GM19467 (cell line): ENCODE measurements at regions not wholly inside any gene's neighbourhood (a gene's known extent, or its start where the extent isn't known, plus 50 kb on each side); places are given as distances from the start of the nearest gene placed in this dataset.

ENCODE experiments used
- ATAC-seq: cut with Tn5 transposase; IDR thresholded peaks from one replicate; pipeline ENCODE4 v1.9.1; 2021; ENCODE audit warnings: mild to moderate bottlenecking, moderate library complexity; ENCODE audit not compliant: unreplicated experiment

DNA sequence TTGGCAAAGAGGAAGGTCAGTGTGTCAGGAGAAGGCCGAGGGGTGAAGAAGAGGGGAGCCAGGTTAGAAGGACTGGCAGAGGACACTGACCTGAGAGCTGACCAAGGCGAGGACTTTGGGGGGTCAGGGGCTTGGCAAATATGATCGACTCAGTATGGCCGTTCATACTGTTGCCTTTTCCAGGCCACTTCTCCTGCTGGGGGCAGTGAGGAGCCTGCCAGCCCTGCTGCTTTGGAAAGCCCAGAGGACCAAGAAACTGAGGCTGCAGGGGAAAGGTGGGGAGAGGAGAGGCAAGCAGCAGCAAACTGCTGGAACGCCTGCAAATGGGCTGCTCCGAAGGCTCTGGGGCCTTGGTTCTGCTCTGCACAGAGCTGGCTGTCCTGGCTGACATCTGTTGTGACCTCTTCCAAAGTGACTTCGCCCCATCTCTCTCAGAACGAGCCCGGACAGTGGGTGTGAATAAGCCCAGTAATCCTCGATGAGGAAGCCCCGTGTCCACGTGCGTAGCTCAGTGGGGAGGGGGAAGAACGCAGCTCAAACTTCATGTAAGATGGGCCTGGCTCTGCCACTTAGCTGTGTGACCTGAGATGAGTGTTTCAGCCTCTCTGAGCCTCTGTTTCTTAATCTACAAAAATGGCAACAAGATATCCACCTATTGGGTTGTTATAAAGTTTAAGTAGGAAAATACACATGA lies 111.3 kb downstream of the SALL1 start:
- no peak for ATAC-seq

DNA sequence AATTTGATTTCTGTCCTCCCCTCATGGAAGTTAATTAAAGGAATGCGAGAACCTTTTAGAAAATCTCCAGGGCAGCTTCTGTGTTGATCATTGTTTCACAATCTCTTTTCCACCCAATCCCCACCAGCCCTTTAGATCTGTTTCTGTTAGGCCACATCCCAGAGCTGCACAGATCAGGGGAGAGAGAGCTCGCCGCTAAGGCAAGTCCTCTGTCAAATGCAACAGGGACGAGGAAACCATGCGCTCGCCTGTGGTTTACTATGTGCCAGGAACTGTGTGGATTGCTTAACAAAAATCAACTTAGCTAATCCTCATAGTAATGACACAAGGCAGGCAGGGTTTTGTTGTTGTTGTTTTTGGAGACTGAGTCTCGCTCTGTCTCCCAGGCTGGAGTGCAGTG lies 115.4 kb downstream of the SALL1 start:
- no peak for ATAC-seq

GRCh38 chr16:51035110-51035498 lies 116.0 kb downstream of the SALL1 start:
- ATAC-seq = no peak

- ATAC-seq = no peak
These were observed 116.5 kb downstream of the SALL1 start for GRCh38 chr16:51034481-51035109.

DNA sequence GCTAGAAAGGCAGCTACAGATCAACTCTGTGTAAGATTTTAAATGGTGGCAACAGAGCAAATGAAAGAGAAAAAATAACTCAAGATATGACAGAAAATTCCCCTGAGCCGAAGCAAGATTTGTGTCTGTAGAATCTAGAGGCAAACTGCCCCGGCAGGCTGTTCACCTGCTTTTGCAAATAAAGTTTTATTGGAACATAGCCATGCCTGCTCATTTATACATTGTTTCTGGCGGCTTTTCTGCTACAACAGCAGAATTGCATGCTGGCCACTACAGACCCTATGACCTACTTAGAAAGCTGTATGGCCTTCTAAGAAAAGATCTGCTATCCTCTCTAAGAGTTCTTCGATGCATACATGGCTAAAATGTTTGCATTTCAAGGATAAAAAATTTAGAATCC lies 119.5 kb downstream of the SALL1 start:
- ATAC-seq = no peak

DNA sequence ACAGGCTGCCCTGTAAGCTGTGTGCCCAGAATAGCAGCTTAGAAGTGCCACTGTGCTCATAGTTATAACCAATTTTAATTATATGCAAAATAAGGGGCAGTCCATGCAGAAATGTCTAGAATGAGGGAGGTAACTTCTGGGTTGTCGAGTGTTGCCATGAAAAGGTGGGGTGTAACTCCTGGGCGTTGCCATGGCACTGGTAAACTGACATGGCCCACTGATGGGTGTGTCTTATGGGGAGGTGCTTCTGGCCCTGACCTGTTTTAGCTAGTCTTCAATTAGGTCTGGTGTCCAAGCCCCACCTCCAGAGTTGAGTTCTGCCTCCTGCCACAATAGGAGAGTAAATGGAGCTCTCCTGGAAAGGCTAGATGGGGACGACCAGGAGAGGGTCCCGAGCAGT lies 120.6 kb downstream of the SALL1 start:
- ATAC-seq = no peak

DNA sequence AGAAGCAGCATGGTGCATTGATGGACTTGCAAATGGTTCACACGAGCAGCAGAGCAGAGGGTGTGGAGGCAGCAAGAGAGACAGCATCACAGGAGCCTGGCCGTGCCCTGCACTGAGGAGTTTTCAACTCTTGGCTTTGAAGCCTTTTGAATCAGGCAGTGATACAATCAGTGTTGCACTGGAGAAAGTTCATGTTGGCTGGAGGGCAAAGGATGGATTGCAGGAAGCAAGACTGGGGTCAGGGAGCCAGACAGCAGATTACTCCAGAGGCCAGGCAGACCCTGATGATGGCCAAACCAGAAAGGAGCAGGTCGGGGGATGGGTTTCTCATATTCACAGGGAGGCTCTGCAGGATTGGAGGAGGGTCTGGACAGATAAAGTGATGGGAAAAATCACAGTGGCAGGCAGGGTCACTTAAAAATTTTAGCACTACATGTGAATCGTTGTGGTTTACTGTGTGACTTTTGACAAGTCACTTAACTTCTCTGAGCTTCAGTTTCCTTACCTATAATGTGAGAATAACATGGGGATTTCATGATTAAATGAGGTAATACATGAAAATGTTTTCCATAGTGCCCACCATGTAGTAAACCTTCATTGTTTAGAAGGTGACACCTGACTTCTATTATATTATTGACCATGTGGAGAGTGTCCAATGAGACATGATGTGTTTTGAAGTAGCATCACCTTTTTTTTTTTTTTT lies 125.3 kb downstream of the SALL1 start:
- ATAC-seq = no peak

DNA sequence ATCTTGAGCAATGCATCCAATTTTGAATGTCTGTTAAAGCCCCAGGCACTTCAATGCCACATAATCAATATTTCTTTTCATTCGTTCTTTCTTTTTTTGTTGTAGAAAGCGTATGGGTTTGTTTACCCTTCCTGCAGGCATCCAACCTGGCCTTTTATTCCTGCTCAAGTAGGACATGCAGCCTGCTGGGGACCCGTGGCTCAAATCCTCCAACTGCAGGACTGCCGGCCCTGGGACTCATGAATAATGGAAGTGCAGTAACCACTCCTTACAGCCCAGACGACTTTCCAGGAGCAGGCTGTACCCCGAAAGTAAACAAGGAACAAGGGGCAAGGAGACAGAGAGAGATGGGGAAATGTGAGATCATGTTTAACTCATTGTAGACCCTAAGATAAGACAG lies 126.4 kb downstream of the SALL1 start:
- ATAC-seq = no peak

DNA sequence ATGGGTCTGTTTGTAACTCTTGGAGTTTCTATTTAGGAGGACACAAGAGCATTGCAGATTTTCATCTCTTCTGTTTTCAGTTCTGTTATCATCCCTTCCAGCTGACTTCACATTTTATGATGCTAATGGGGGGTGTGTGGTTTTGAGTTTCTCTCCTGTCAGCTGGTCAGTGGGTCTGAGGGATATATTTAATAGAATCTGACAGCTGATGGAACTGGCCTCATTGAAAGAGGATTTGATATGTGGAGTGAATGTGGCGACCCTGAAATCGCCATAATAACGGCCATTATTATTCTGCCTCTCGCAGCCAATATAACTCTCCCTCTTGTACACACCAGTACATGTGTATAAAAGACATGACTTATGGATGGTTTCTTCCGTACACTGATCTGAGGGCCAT lies 128.1 kb downstream of the SALL1 start:
- no peak for ATAC-seq

DNA sequence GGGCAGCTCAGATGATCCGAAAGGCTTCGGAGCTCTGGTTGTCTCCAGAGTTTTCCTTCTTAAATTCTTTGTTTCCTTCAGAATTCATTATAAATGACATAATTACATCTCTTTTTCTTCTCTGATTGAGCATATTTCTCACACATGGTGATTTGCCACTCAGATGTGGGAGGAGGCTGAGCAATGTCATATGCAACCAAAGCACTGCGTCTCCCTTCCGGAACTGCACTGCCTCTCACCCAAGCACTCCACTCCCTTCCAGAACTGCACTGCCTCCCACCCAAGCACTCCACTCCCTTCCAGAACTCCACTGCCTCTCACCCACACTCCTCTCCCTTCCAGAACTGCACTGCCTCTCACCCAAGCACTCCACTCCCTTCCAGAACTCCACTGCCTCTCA lies 131.5 kb downstream of the SALL1 start:
- no peak for ATAC-seq

DNA sequence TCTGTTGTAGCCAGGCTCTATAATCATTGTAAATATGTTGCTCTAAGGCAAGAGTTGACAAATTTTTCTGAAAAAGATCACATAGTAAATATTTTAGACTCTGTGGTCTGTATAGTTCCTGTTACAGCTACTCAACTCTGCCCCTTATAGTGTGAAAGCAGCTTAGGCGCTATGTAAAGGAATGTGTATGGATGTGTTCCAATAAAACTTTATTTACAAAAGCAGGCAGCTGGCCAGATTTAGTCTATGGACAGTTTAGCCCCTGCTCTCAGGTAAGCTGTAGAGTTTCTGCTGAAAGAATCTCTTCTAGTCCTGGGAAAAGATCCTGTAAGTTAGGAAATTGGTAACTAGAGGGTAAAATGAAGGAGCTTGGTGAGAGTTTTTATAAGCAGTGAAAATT lies 133.1 kb downstream of the SALL1 start:
- no peak for ATAC-seq

DNA sequence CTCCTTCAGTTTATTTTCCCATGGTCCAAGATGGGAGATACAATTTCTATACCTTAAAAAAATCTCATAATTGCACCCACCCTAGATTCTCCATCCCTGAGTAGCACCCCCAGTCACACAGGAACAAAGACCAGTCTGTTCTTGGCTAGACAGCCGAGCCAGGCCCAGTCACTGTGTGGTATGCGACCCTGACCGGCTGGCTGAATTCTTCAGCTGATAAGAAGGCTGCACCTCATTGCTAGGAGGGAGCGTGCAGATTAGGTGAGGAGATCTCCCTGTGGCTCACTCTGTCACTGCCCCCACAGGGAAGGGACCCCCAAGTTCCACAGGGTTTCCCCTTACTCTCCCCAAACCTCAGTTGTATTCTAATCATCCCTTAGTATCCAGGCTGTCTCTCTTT lies 138.7 kb downstream of the SALL1 start:
- no peak for ATAC-seq

DNA sequence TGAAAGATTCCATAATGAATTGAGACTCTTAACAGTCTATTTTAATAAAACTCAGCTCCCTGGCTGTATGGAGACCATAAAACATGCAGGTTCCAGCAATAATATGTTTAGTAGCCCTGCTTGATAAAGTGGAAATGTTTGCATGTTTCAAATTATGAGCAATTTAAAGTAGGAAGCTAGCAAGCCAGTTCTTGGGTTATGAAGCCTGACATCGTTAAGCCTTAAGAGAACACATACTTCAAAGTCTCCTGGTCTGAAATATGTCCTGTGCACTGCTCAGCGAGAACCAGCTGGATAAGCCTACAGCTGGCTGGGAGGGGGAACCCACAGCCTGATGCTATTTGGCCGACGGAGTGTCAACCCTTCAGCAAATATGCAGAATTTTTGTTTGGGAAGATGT lies 140.3 kb downstream of the SALL1 start:
- no peak for ATAC-seq

DNA sequence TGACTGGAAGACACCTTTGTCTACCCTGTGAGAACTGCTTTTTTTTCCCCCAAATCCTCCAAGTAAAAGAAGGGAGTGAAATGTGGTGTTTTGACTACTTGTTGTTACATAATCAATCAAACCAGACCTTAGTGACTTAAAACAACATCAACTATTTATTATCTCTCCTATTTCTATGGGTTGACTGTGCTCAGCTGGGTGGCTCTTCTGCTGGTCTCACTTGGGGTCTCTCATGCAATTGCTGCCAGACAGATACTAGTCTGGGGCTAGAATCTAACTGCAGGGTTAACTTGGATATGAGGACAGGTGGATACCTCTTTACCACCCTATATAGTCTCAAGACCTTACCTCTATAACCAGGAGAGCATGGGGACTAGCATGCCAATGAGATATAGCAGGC lies 141.3 kb downstream of the SALL1 start:
- no peak for ATAC-seq

DNA sequence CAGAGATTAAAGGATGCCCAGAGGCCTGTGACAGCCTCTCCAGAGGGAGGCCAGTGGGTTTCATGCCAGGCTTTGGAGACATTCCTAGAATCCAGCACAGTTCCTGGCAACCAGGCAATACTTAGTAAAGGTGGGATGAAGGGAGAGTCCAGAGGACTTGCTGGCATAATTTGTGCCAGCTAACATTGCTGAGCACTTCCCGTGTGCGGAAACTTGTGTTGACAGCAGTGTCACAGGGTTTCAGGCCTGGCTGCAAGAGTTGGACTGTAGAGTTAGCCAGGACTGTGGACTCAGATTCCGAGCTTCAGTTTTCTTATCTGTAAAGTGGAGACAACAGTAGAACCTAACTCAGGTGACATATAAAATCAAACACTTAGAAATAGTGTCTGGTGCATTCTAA lies 141.7 kb downstream of the SALL1 start:
- no peak for ATAC-seq

GRCh38 chr16:51008607-51009006 lies 142.5 kb downstream of the SALL1 start:
- no peak for ATAC-seq

GRCh38 chr16:51008037-51008436 lies 143.0 kb downstream of the SALL1 start:
- no peak for ATAC-seq

DNA sequence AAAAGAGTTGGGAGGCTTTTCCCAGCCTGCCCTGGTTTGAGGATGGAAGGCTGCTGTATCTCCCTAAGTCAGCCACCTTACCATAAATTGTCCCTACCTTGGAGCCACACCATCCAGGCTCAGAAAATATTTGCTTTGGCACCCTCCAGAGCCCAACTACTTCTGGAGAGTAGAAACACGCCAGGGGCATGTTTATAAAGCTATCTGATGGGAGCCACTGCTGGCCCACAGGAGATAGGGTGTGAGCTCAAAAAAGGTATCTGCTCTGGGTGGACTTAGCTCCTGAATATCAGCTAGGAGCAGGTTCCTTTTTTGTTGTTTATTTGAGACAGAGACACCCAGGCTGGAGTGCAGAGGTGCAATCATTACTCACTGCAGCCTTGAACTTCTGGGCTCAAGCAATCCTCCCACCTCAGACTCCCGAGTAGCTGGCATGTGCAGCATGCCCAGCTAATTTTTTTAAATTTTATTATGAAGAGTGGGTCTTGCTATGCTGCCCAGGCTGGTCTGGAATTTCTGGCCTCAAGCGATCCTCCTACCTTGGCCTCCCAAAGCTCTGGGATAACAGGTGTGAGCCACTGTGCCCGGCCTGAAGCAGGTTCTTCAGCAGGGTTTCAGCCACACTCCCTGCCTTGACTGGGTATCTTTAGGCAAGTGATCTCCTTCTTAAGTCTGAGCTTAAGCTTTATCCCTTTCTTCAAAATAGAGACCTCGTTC lies 147.1 kb downstream of the SALL1 start:
- ATAC-seq = no peak

DNA sequence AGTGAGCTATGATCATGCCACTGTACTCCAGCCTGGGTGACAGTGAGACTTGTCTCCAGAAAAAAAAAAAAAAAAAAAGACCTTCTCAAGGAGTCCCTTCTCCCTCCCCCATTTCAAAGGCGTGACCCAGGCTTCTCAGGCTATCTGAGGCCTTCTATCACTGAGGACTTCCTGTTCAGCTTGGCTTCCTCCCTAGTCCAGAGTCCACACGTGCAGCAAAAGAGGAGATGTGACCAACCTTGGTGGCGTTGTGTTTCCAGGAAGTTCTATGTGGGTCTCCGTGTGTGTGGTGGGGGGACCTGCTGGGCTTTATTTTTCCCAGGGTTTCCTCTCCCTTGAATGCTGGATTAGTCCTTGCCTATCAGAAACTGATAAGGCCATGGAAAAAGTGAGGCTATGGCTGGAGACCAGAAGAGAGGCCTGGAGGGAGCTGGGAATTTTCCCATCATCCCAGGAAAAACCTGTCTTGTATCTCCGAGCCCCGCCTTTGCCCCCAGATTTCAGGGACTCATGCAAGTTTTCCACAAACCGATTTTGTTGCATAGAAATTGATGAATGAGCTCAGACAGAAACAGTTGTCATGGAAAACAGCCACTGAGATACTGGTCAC lies 148.1 kb downstream of the SALL1 start:
- no peak for ATAC-seq

- ATAC-seq = no peak
These were observed 151.9 kb downstream of the SALL1 start for GRCh38 chr16:50999181-50999580.

GRCh38 chr16:50998411-50998810 lies 152.7 kb downstream of the SALL1 start:
- ATAC-seq = no peak
